Sciatic nerve (tissue), 2 donors: ENCODE measurements at regions not wholly inside any gene's neighbourhood (a gene's known extent, or its start where the extent isn't known, plus 50 kb on each side); places are given as distances from the start of the nearest gene placed in this dataset.

Experiments used
- ATAC-seq: fragments of 200-7000 bp; cut with Tn5 transposase; one replicate; pipeline ENCODE4 v1.9.1; 2020; ENCODE audit warnings: mild to moderate bottlenecking, moderate library complexity
- DNase-seq: peaks from one replicate; pipeline ENCODE4 v3.0.0-alpha.2; 2020; ENCODE audit warnings: low spot score
- intact Hi-C: fragments of 100-400 bp; cut with DNase I; formaldehyde crosslinking; loops from one replicate; pipeline ENCODE4 v1.14.2; 2022
- donor health status: DM: no; HTN: no; CAD: no.
- donor health status: DM: no; HTN: no; CAD: no.

GRCh38 chr13:75231235-75231634, 250.7 kb downstream of the TBC1D4 start:
- ATAC-seq (no peak), DNase-seq (no peak)
- intact Hi-C loops = no loop called here

GRCh38 chr13:75226733-75227435, 255.1 kb downstream of the TBC1D4 start:
- intact Hi-C loops = no loop called here
- ATAC-seq = no peak
- no peak for DNase-seq

GRCh38 chr13:75226092-75226491, 255.9 kb downstream of the TBC1D4 start:
- DNase-seq = no peak
- intact Hi-C loops = no loop called here
- no peak for ATAC-seq

- DNase-seq (no peak), ATAC-seq (no peak)
- intact Hi-C loops = no loop called here
These were observed 256.5 kb downstream of the TBC1D4 start for GRCh38 chr13:75225288-75226032.

GRCh38 chr13:75224053-75224742, 257.8 kb downstream of the TBC1D4 start:
- intact Hi-C loops = no loop called here
- ATAC-seq = no peak
- DNase-seq = no peak

GRCh38 chr13:75222031-75222430, 259.9 kb downstream of the TBC1D4 start:
- ATAC-seq = peak; percentile 70
- intact Hi-C loops = no loop called here

GRCh38 chr13:75220861-75221260, 261.1 kb downstream of the TBC1D4 start:
- DNase-seq = no peak
- ATAC-seq = no peak
- intact Hi-C loops = no loop called here

More at GRCh38 chr13:75222031-75222430, 259.9 kb downstream of the TBC1D4 start:
- peak; percentile 57 for DNase-seq

GRCh38 chr13:75220238-75220542, 261.8 kb downstream of the TBC1D4 start:
- intact Hi-C loops = no loop called here
- ATAC-seq (no peak), DNase-seq (no peak)

GRCh38 chr13:75219479-75220237, 262.3 kb downstream of the TBC1D4 start:
- ATAC-seq (peak; percentile 93), DNase-seq (peak; percentile 93)
- intact Hi-C loops = no loop called here

GRCh38 chr13:75217949-75218348, 264.0 kb downstream of the TBC1D4 start:
- intact Hi-C loops = no loop called here
- ATAC-seq = peak; percentile 54

GRCh38 chr13:75216038-75216437, 265.9 kb downstream of the TBC1D4 start:
- ATAC-seq = no peak
- intact Hi-C loops = no loop called here
- no peak for DNase-seq

More at GRCh38 chr13:75217949-75218348, 264.0 kb downstream of the TBC1D4 start:
- DNase-seq = no peak

GRCh38 chr13:75214846-75215245, 267.1 kb downstream of the TBC1D4 start:
- intact Hi-C loops = no loop called here
- ATAC-seq (no peak), DNase-seq (no peak)

- intact Hi-C loops = no loop called here
- DNase-seq (no peak), ATAC-seq (no peak)
These were observed 279.0 kb downstream of the TBC1D4 start for GRCh38 chr13:75202981-75203380.

- ATAC-seq (no peak), DNase-seq (no peak)
- intact Hi-C loops = no loop called here
These were observed 284.2 kb downstream of the TBC1D4 start for GRCh38 chr13:75197803-75198202.

GRCh38 chr13:75196147-75196837, 285.7 kb downstream of the TBC1D4 start:
- ATAC-seq = peak; percentile 64
- no peak for DNase-seq

GRCh38 chr13:75195495-75196146, 286.3 kb downstream of the TBC1D4 start:
- ATAC-seq (peak; percentile 76), DNase-seq (no peak)
- intact Hi-C loops = no loop called here

More at GRCh38 chr13:75196147-75196837, 285.7 kb downstream of the TBC1D4 start:
- intact Hi-C loops = no loop called here

- DNase-seq (no peak), ATAC-seq (peak; percentile 65)
These were observed 287.1 kb downstream of the TBC1D4 start for GRCh38 chr13:75194717-75195462.

GRCh38 chr13:75186379-75186778, 295.6 kb downstream of the TBC1D4 start:
- intact Hi-C loops = no loop called here
- ATAC-seq = no peak
- no peak for DNase-seq

More at GRCh38 chr13:75194717-75195462, 287.1 kb downstream of the TBC1D4 start:
- intact Hi-C loops = no loop called here
